Kidney epithelial cell (primary cell): ENCODE measurements at regions not wholly inside any gene's neighbourhood (a gene's known extent, or its start where the extent isn't known, plus 50 kb on each side); places are given as distances from the start of the nearest gene placed in this dataset.

Experiments
- DNase-seq: peaks from one replicate; pipeline ENCODE4 v3.0.0-alpha.2; 2010; ENCODE audit warnings: low read depth
- H3K27me3 ChIP-seq: 2 replicates; pipeline ENCODE4 v1.6.0; 2011; ENCODE audit warnings: low read length; ENCODE audit not compliant: control insufficient read depth, insufficient read depth
- H3K36me3 ChIP-seq: 2 replicates; pipeline ENCODE4 v1.5.1; 2011; ENCODE audit warnings: low read length; ENCODE audit not compliant: control insufficient read depth, insufficient read depth
- H3K4me3 ChIP-seq: 2 replicates; pipeline ENCODE4 v1.5.1; 2011; ENCODE audit warnings: low read depth, mild to moderate bottlenecking, control low read depth, low read length
- TF ChIP-seq, protein P1 (sequence below): IDR thresholded peaks from 2 replicates; pipeline ENCODE4 v1.5.1; 2011; ENCODE audit warnings: mild to moderate bottlenecking, moderate library complexity, low read length, control low read depth, inconsistent platforms; ENCODE audit not compliant: insufficient read depth, poor library complexity, severe bottlenecking

DNA sequence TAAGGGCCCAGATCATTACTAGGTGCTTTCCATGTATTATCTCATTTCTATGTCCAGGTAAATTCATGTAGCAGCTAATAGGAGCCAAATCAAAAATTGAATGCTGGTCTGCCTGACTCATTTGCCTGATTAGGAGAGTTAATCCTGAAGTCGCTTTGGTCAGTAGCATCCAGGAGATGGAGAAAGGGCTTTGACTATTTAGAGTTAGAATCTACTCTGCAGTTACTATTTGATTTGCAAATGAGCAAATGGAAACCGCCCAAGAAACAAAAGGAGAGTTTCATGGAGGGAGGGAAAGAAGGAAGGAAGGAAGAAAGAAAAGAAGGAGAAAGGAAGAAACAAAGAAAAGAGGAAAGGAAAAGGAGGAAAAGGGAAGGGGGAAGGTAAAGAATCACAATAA lies 539.6 kb upstream of the MMS22L start:
- no peak for DNase-seq

GRCh38 chr6:97841763-97842162 lies 558.7 kb upstream of the MMS22L start:
- H3K36me3 ChIP-seq, result no peaks in the 10 kb centered on the region
- no peak for DNase-seq
- TF ChIP-seq, protein P1, sequence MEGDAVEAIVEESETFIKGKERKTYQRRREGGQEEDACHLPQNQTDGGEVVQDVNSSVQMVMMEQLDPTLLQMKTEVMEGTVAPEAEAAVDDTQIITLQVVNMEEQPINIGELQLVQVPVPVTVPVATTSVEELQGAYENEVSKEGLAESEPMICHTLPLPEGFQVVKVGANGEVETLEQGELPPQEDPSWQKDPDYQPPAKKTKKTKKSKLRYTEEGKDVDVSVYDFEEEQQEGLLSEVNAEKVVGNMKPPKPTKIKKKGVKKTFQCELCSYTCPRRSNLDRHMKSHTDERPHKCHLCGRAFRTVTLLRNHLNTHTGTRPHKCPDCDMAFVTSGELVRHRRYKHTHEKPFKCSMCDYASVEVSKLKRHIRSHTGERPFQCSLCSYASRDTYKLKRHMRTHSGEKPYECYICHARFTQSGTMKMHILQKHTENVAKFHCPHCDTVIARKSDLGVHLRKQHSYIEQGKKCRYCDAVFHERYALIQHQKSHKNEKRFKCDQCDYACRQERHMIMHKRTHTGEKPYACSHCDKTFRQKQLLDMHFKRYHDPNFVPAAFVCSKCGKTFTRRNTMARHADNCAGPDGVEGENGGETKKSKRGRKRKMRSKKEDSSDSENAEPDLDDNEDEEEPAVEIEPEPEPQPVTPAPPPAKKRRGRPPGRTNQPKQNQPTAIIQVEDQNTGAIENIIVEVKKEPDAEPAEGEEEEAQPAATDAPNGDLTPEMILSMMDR, result no peak

More for the DNA sequence above, 539.6 kb upstream of the MMS22L start:
- Histone ChIP-seq H3K27me3 (no peaks in the 10 kb centered on the region), H3K4me3 (no peak overlapping the region), H3K36me3 (no peaks in the 10 kb centered on the region)
- TF ChIP-seq, protein P1, result no peak

GRCh38 chr6:97842521-97842920 lies 559.5 kb upstream of the MMS22L start:
- H3K4me3 ChIP-seq, result no peak overlapping the region
- no peak for DNase-seq
- TF ChIP-seq, protein P1, result no peak
- no peaks in the 10 kb centered on the region for H3K36me3 ChIP-seq
- H3K27me3 ChIP-seq, result no peaks in the 10 kb centered on the region

More at GRCh38 chr6:97841763-97842162, 558.7 kb upstream of the MMS22L start:
- Histone ChIP-seq H3K27me3 (no peaks in the 10 kb centered on the region), H3K4me3 (no peak overlapping the region)

DNA sequence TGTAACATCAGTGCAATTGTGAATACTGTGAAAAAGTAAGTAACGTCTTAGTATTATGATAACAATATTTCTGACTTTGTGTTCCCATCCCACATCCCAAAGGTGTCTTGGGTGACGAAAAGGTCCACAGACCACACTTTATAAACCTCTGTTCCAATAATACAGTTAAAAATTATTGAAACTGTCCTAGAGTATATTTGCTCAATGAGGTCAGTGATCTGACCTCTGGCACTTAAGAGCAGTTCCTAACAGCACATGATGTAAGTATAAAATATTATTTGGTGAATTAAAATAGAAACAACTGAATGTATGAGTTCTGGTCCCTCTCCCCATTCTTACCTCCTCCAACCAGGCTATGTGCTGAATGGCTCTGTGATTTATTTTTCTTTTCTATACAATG lies 566.4 kb upstream of the MMS22L start:
- Histone ChIP-seq H3K4me3 (no peak overlapping the region), H3K36me3 (no peaks in the 10 kb centered on the region), H3K27me3 (no peaks in the 10 kb centered on the region)
- no peak for DNase-seq
- TF ChIP-seq, protein P1, result no peak

DNA sequence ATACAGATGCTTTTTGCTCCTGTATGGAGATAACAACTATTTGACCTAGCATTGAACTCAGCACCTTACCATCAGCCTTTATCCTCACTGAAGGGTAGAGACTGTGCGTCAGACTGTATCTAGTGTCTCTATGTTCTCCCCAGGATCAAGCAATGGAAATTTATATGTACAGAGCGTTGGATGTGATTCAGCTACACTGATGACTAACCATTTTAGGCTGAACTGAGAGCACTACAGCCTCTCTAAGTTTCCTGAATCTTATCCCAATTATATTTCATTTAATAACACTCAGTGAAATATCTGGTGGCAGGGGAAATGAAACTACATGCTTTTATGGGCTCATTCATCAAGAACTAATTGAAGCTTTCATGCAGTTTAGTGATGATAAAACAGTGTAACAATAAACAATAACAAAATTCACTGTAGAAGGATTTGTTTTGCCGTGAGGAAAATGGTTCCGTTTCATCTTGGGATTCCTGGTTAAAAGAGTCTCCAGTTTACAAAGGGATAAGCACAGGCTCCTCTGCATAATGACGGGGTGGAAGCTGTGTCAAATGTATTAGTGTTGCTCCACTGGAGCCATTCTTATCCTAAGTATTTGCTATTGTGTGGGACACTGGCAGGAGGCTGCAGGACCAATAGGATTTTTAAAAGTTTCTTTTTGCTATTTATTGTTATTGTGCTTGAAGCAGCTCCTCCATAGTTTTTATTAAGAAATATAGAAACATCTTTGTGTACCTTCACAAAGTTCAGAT lies 567.6 kb upstream of the MMS22L start:
- TF ChIP-seq, protein P1, result no peak
- no peak overlapping the region for H3K4me3 ChIP-seq

DNA sequence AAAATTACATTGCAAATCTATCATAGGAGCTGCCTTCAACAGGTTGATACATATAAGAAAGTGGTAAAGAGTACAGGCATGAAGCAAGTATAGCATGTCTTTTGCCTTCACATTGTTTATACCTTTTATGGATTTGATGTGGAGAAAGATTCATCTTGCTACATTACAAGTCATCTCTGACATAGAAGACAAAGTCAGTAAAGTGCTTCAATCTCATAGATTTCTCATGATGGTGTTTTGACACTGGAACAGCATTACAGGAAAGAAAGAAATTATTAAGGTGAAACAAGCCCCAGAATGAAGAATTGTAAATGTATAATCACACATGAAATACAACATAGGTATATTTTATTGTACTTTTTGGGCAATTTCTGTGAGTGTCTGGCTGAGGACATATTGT lies 580.7 kb upstream of the MMS22L start:
- TF ChIP-seq, protein P1, result no peak
- no peaks in the 10 kb centered on the region for H3K36me3 ChIP-seq
- H3K4me3 ChIP-seq, result no peak overlapping the region
- DNase-seq, result no peak
- H3K27me3 ChIP-seq, result no peaks in the 10 kb centered on the region

More for the DNA sequence above, 567.6 kb upstream of the MMS22L start:
- Histone ChIP-seq H3K36me3 (no peaks in the 10 kb centered on the region), H3K27me3 (no peaks in the 10 kb centered on the region)
- no peak for DNase-seq
